ENCODE measurements at regions not wholly inside any gene's neighbourhood (a gene's known extent, or its start where the extent isn't known, plus 50 kb on each side); places are given as distances from the start of the nearest gene placed in this dataset.
"Not testable (repeated sequence)": the region's sequence is repeated elsewhere in the genome, so short reads cannot be mapped to it uniquely, and the experiment has no call there.

- Mint-ChIP-seq H3K27ac (no peak overlapping the region), H3K4me1 (peaks cover 0 to 1% (median 0%) of the 10 kb centered on the region in 7 donors), H3K4me3 (no peak overlapping the region), H3K36me3 (no peaks in the 10 kb centered on the region), H3K9me3 (peaks cover 0 to 4% (median 0%) of the 10 kb centered on the region in 11 donors), H3K27me3 (peaks cover 0 to 35% (median 29%) of the 10 kb centered on the region in 5 donors)
- no peaks in the 10 kb centered on the region for H3K4me1 ChIP-seq (ENCODE audit: control insufficient read depth in 2 of 2, insufficient read depth in 2 of 2, low read length in 2 of 2)
- H3K27me3 ChIP-seq (ENCODE audit: control insufficient read depth in 2 of 2, insufficient read depth in 2 of 2, low read length in 2 of 2): no peaks in the 10 kb centered on the region
- no peak overlapping the region for H3K4me3 ChIP-seq (ENCODE audit: low read length)
- DNase-seq (no peak), ATAC-seq (no peak)
- no peak overlapping the region for H3K27ac ChIP-seq (ENCODE audit: low read depth, low read length)
- H3K36me3 ChIP-seq (ENCODE audit: control insufficient read depth in 2 of 3, insufficient read depth in 3 of 3, low read length in 3 of 3): no peaks in the 10 kb centered on the region
- intact Hi-C loops (cut with micrococcal nuclease): no loop called here
- ChIA-PET POLR2A (no interaction called here), CTCF (no interaction called here)
- H3K9me3 ChIP-seq (ENCODE audit: control insufficient read depth in 2 of 3, low read length in 3 of 3): no peaks in the 10 kb centered on the region
These were observed 592.5 kb upstream of the B3GAT1 start for GRCh38 chr11:135004495-135004894.

- no peak overlapping the region for H3K27ac Mint-ChIP-seq
- intact Hi-C loops (cut with micrococcal nuclease): no loop called here
- peaks cover 0 to 31% (median 27%) of the 10 kb centered on the region in 5 donors for H3K27me3 Mint-ChIP-seq
- Histone ChIP-seq H3K4me1 (ENCODE audit: control insufficient read depth in 2 of 2, insufficient read depth in 2 of 2, low read length in 2 of 2) (no peaks in the 10 kb centered on the region), H3K36me3 (ENCODE audit: control insufficient read depth in 2 of 3, insufficient read depth in 3 of 3, low read length in 3 of 3) (no peaks in the 10 kb centered on the region), H3K27me3 (ENCODE audit: control insufficient read depth in 2 of 2, insufficient read depth in 2 of 2, low read length in 2 of 2) (peaks cover 0 to 3% of the 10 kb centered on the region in 2 donors), H3K9me3 (ENCODE audit: control insufficient read depth in 2 of 3, low read length in 3 of 3) (no peaks in the 10 kb centered on the region), H3K4me3 (ENCODE audit: low read length) (no peak overlapping the region), H3K27ac (ENCODE audit: low read depth, low read length) (no peak overlapping the region)
- ChIA-PET CTCF (no interaction called here), POLR2A (no interaction called here)
- ATAC-seq (no peak), DNase-seq (no peak)
- no peaks in the 10 kb centered on the region for H3K36me3 Mint-ChIP-seq
- peaks cover 0 to 1% (median 0%) of the 10 kb centered on the region in 7 donors for H3K4me1 Mint-ChIP-seq
- peaks cover 0 to 4% (median 0%) of the 10 kb centered on the region in 11 donors for H3K9me3 Mint-ChIP-seq
- no peak overlapping the region for H3K4me3 Mint-ChIP-seq
These were observed 590.2 kb upstream of the B3GAT1 start for GRCh38 chr11:135002236-135002635.

GRCh38 chr11:135001581-135001980 lies 589.5 kb upstream of the B3GAT1 start:
- H3K27me3 Mint-ChIP-seq: peaks cover 0 to 33% (median 23%) of the 10 kb centered on the region in 5 donors
- H3K36me3 Mint-ChIP-seq: no peaks in the 10 kb centered on the region
- DNase-seq (no peak), ATAC-seq (no peak)
- ChIA-PET CTCF (no interaction called here), POLR2A (no interaction called here)
- H3K9me3 Mint-ChIP-seq: peaks cover 0 to 4% (median 0%) of the 10 kb centered on the region in 11 donors
- Histone ChIP-seq H3K36me3 (ENCODE audit: control insufficient read depth in 2 of 3, insufficient read depth in 3 of 3, low read length in 3 of 3) (no peaks in the 10 kb centered on the region), H3K27me3 (ENCODE audit: control insufficient read depth in 2 of 2, insufficient read depth in 2 of 2, low read length in 2 of 2) (peaks cover 0 to 3% of the 10 kb centered on the region in 2 donors), H3K4me3 (ENCODE audit: low read length) (no peak overlapping the region), H3K9me3 (ENCODE audit: control insufficient read depth in 2 of 3, low read length in 3 of 3) (no peaks in the 10 kb centered on the region), H3K4me1 (ENCODE audit: control insufficient read depth in 2 of 2, insufficient read depth in 2 of 2, low read length in 2 of 2) (no peaks in the 10 kb centered on the region), H3K27ac (ENCODE audit: low read depth, low read length) (no peak overlapping the region)
- intact Hi-C loops (cut with micrococcal nuclease): no loop called here
- H3K27ac Mint-ChIP-seq: no peak overlapping the region
- H3K4me1 Mint-ChIP-seq: peaks cover 0 to 1% (median 0%) of the 10 kb centered on the region in 7 donors
- H3K4me3 Mint-ChIP-seq: no peak overlapping the region

GRCh38 chr11:135001065-135001464 lies 589.0 kb upstream of the B3GAT1 start:
- H3K9me3 ChIP-seq (ENCODE audit: control insufficient read depth in 2 of 3, low read length in 3 of 3); H3K27ac ChIP-seq (ENCODE audit: low read depth, low read length); H3K4me3 ChIP-seq (ENCODE audit: low read length); H3K4me1 Mint-ChIP-seq; H3K27ac Mint-ChIP-seq; H3K27me3 ChIP-seq (ENCODE audit: control insufficient read depth in 2 of 2, insufficient read depth in 2 of 2, low read length in 2 of 2); H3K9me3 Mint-ChIP-seq; DNase-seq; H3K4me1 ChIP-seq (ENCODE audit: control insufficient read depth in 2 of 2, insufficient read depth in 2 of 2, low read length in 2 of 2); POLR2A ChIA-PET; ATAC-seq; H3K36me3 ChIP-seq (ENCODE audit: control insufficient read depth in 2 of 3, insufficient read depth in 3 of 3, low read length in 3 of 3); intact Hi-C loops (cut with micrococcal nuclease); H3K36me3 Mint-ChIP-seq; H3K4me3 Mint-ChIP-seq; CTCF ChIA-PET: not testable (repeated sequence)
- peaks cover 0 to 33% (median 20%) of the 10 kb centered on the region in 5 donors for H3K27me3 Mint-ChIP-seq

- CTCF ChIA-PET: no interaction called here
- no peaks in the 10 kb centered on the region for H3K4me1 Mint-ChIP-seq
- H3K4me3 Mint-ChIP-seq: no peak overlapping the region
- no peaks in the 10 kb centered on the region for H3K9me3 ChIP-seq (ENCODE audit: control insufficient read depth in 2 of 3, low read length in 3 of 3)
- H3K4me3 ChIP-seq (ENCODE audit: low read length): no peak overlapping the region
- H3K4me1 ChIP-seq (ENCODE audit: control insufficient read depth in 2 of 2, insufficient read depth in 2 of 2, low read length in 2 of 2): no peaks in the 10 kb centered on the region
- H3K36me3 ChIP-seq (ENCODE audit: control insufficient read depth in 2 of 3, insufficient read depth in 3 of 3, low read length in 3 of 3): no peaks in the 10 kb centered on the region
- no peaks in the 10 kb centered on the region for H3K36me3 Mint-ChIP-seq
- ATAC-seq (no peak), DNase-seq (no peak)
- peaks cover 5 to 28% (median 19%) of the 10 kb centered on the region in 5 donors for H3K27me3 Mint-ChIP-seq
- no peak overlapping the region for H3K27ac Mint-ChIP-seq
- H3K27ac ChIP-seq (ENCODE audit: low read depth, low read length): no peak overlapping the region
- POLR2A ChIA-PET: no interaction called here
- H3K9me3 Mint-ChIP-seq: peaks cover 0 to 4% (median 0%) of the 10 kb centered on the region in 11 donors
- peaks cover 0 to 3% of the 10 kb centered on the region in 2 donors for H3K27me3 ChIP-seq (ENCODE audit: control insufficient read depth in 2 of 2, insufficient read depth in 2 of 2, low read length in 2 of 2)
- intact Hi-C loops (cut with micrococcal nuclease): no loop called here
These were observed 587.5 kb upstream of the B3GAT1 start for GRCh38 chr11:134999590-134999989.

GRCh38 chr11:134997652-134998320 lies 585.7 kb upstream of the B3GAT1 start:
- no peak for ATAC-seq
- Mint-ChIP-seq H3K27me3 (peaks cover 11 to 41% (median 33%) of the 10 kb centered on the region in 5 donors), H3K9me3 (peaks cover 0 to 4% (median 0%) of the 10 kb centered on the region in 11 donors), H3K4me3 (no peak overlapping the region), H3K27ac (no peak overlapping the region), H3K4me1 (no peaks in the 10 kb centered on the region), H3K36me3 (no peaks in the 10 kb centered on the region)
- Histone ChIP-seq H3K9me3 (ENCODE audit: control insufficient read depth in 2 of 3, low read length in 3 of 3) (no peaks in the 10 kb centered on the region), H3K4me1 (ENCODE audit: control insufficient read depth in 2 of 2, insufficient read depth in 2 of 2, low read length in 2 of 2) (no peaks in the 10 kb centered on the region), H3K27ac (ENCODE audit: low read depth, low read length) (no peak overlapping the region), H3K27me3 (ENCODE audit: control insufficient read depth in 2 of 2, insufficient read depth in 2 of 2, low read length in 2 of 2) (peaks cover 0 to 3% of the 10 kb centered on the region in 2 donors), H3K36me3 (ENCODE audit: control insufficient read depth in 2 of 3, insufficient read depth in 3 of 3, low read length in 3 of 3) (no peaks in the 10 kb centered on the region), H3K4me3 (ENCODE audit: low read length) (no peak overlapping the region)
- DNase-seq: no peak
- ChIA-PET POLR2A (no interaction called here), CTCF (no interaction called here)
- intact Hi-C loops (cut with micrococcal nuclease): no loop called here

GRCh38 chr11:134995741-134996140 lies 583.7 kb upstream of the B3GAT1 start:
- no peak overlapping the region for H3K27ac Mint-ChIP-seq
- intact Hi-C loops (cut with micrococcal nuclease): no loop called here
- Histone ChIP-seq H3K36me3 (ENCODE audit: control insufficient read depth in 2 of 3, insufficient read depth in 3 of 3, low read length in 3 of 3) (no peaks in the 10 kb centered on the region), H3K4me3 (ENCODE audit: low read length) (no peak overlapping the region), H3K27me3 (ENCODE audit: control insufficient read depth in 2 of 2, insufficient read depth in 2 of 2, low read length in 2 of 2) (peaks cover 0 to 3% of the 10 kb centered on the region in 2 donors), H3K9me3 (ENCODE audit: control insufficient read depth in 2 of 3, low read length in 3 of 3) (no peaks in the 10 kb centered on the region), H3K4me1 (ENCODE audit: control insufficient read depth in 2 of 2, insufficient read depth in 2 of 2, low read length in 2 of 2) (no peaks in the 10 kb centered on the region), H3K27ac (ENCODE audit: low read depth, low read length) (no peak overlapping the region)
- no peak for DNase-seq
- peaks cover 11 to 45% (median 39%) of the 10 kb centered on the region in 5 donors for H3K27me3 Mint-ChIP-seq
- H3K9me3 Mint-ChIP-seq: peaks cover 0 to 2% (median 0%) of the 10 kb centered on the region in 11 donors
- ATAC-seq: no peak
- H3K36me3 Mint-ChIP-seq: no peaks in the 10 kb centered on the region
- POLR2A ChIA-PET: no interaction called here
- H3K4me3 Mint-ChIP-seq: no peak overlapping the region
- no peaks in the 10 kb centered on the region for H3K4me1 Mint-ChIP-seq
- CTCF ChIA-PET: no interaction called here

All from naive thymus-derived CD4-positive, alpha-beta T cell (primary cell).